Keratinocyte (primary cell): ENCODE measurements at regions not wholly inside any gene's neighbourhood (a gene's known extent, or its start where the extent isn't known, plus 50 kb on each side); places are given as distances from the start of the nearest gene placed in this dataset.

ENCODE experiments used
- DNase-seq: peaks from one replicate; pipeline ENCODE4 v3.0.0-alpha.2; 2011; ENCODE audit warnings: low read depth, missing footprints, low spot score
- FAIRE-seq: peaks from 2 replicates; lab custom pipeline; 2011; peaks lifted over from hg19 to GRCh38; lab: Jason Lieb, UNC
- H2AFZ ChIP-seq: 2 replicates; pipeline ENCODE4 v1.6.0; 2012; ENCODE audit warnings: low read length, control low read depth, inconsistent platforms; ENCODE audit not compliant: control insufficient read depth
- H3K27ac ChIP-seq: 2 replicates; pipeline ENCODE4 v1.5.1; 2011; ENCODE audit warnings: low read length; ENCODE audit not compliant: control insufficient read depth, insufficient read depth
- H3K27me3 ChIP-seq: 3 replicates; pipeline ENCODE4 v1.6.0; 2011; ENCODE audit warnings: low read length; ENCODE audit not compliant: control insufficient read depth, insufficient read depth; ENCODE audit errors: extremely low read depth
- H3K36me3 ChIP-seq, 2 experiments: 2 replicates in 1 of 2; 3 replicates in 1 of 2; pipeline ENCODE4 v1.5.1; 2011; ENCODE audit warnings: low read length in 2 of 2, mild to moderate bottlenecking in 1 of 2; ENCODE audit not compliant: control insufficient read depth in 2 of 2, insufficient read depth in 2 of 2; ENCODE audit errors: extremely low read depth in 1 of 2
- H3K4me1 ChIP-seq: 3 replicates; pipeline ENCODE4 v1.5.1; 2011; ENCODE audit warnings: low read length; ENCODE audit not compliant: control insufficient read depth, insufficient read depth; ENCODE audit errors: extremely low read depth
- H3K4me2 ChIP-seq: 3 replicates; pipeline ENCODE4 v1.6.0; 2011; ENCODE audit warnings: low read depth, low read length; ENCODE audit not compliant: control insufficient read depth, insufficient read depth; ENCODE audit errors: extremely low read depth
- H3K4me3 ChIP-seq, 3 experiments: fragments of 200-600 bp in 1 of 3; sonication (generic) in 1 of 3; 2 replicates in 2 of 3; 3 replicates in 1 of 3; pipeline ENCODE4 v1.5.1; 2011 to 2016; ENCODE audit warnings: low read length in 3 of 3, mild to moderate bottlenecking in 3 of 3, control low read depth in 2 of 3, inconsistent platforms in 1 of 3, low read depth in 1 of 3, mixed read lengths in 1 of 3, mixed run types in 1 of 3, moderate library complexity in 1 of 3; ENCODE audit not compliant: control insufficient read depth in 2 of 3, insufficient read depth in 2 of 3; ENCODE audit errors: extremely low read depth in 1 of 3
- H3K79me2 ChIP-seq: 2 replicates; pipeline ENCODE4 v1.6.0; 2012; ENCODE audit warnings: low read length; ENCODE audit not compliant: control insufficient read depth, insufficient read depth
- H3K9ac ChIP-seq: 3 replicates; pipeline ENCODE4 v1.6.0; 2011; ENCODE audit warnings: low read length; ENCODE audit not compliant: control insufficient read depth, insufficient read depth; ENCODE audit errors: extremely low read depth
- H3K9me1 ChIP-seq: 3 replicates; pipeline ENCODE4 v1.6.0; 2011; ENCODE audit warnings: low read length; ENCODE audit not compliant: control insufficient read depth, insufficient read depth; ENCODE audit errors: extremely low read depth
- H3K9me3 ChIP-seq: 2 replicates; pipeline ENCODE4 v1.5.1; 2012; ENCODE audit warnings: low read depth, low read length; ENCODE audit not compliant: control insufficient read depth
- H4K20me1 ChIP-seq: 3 replicates; pipeline ENCODE4 v1.6.0; 2011; ENCODE audit warnings: low read length; ENCODE audit not compliant: control insufficient read depth, insufficient read depth; ENCODE audit errors: extremely low read depth
- EZH2 ChIP-seq: IDR thresholded peaks from one replicate; pipeline ENCODE4 v1.6.1; 2012; ENCODE audit warnings: inconsistent platforms, mild to moderate bottlenecking, low read length, moderate library complexity
- dilution Hi-C: fragments of 300-500 bp; cut with MboI; formaldehyde crosslinking; loops from one replicate; pipeline ENCODE4 v1.7.0; 2020; ENCODE audit warnings: low sequenced_read_pairs; ENCODE audit not compliant: extremely low pct_ligation_motif_present
- TF ChIP-seq, protein P1 (sequence below), 3 experiments: IDR thresholded peaks in 1 of 3; conservative IDR thresholded peaks in 1 of 3; optimal IDR thresholded peaks in 1 of 3; 2 replicates in 2 of 3; 3 replicates in 1 of 3; pipeline versions ENCODE3 to v1.5.1; 2011; ENCODE audit warnings: low read length in 3 of 3, mild to moderate bottlenecking in 3 of 3, moderate library complexity in 2 of 3, control low read depth in 1 of 3, inconsistent platforms in 1 of 3; ENCODE audit not compliant: insufficient read depth in 2 of 3; ENCODE audit errors: extremely low read depth in 1 of 3

GRCh38 chr11:19430346-19430745 lies 189.6 kb upstream of the E2F8 start:
- dilution Hi-C loops: no loop called here
- no peak overlapping the region for H3K4me3 ChIP-seq
- H3K27ac ChIP-seq: no peak overlapping the region
- no peak overlapping the region for H2AFZ ChIP-seq
- no peaks in the 10 kb centered on the region for H3K79me2 ChIP-seq
- H4K20me1 ChIP-seq: no peaks in the 10 kb centered on the region
- TF ChIP-seq, protein P1, sequence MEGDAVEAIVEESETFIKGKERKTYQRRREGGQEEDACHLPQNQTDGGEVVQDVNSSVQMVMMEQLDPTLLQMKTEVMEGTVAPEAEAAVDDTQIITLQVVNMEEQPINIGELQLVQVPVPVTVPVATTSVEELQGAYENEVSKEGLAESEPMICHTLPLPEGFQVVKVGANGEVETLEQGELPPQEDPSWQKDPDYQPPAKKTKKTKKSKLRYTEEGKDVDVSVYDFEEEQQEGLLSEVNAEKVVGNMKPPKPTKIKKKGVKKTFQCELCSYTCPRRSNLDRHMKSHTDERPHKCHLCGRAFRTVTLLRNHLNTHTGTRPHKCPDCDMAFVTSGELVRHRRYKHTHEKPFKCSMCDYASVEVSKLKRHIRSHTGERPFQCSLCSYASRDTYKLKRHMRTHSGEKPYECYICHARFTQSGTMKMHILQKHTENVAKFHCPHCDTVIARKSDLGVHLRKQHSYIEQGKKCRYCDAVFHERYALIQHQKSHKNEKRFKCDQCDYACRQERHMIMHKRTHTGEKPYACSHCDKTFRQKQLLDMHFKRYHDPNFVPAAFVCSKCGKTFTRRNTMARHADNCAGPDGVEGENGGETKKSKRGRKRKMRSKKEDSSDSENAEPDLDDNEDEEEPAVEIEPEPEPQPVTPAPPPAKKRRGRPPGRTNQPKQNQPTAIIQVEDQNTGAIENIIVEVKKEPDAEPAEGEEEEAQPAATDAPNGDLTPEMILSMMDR (optimal IDR thresholded peaks at IDR 0.05 in 1 of 3, IDR thresholded peaks at IDR 0.05 in 1 of 3, conservative IDR thresholded peaks at IDR 0.05 in 1 of 3; ENCODE audit: extremely low read depth in 1 of 3, insufficient read depth in 2 of 3, low read length in 3 of 3): no peak
- no peak for TF ChIP-seq EZH2
- no peak overlapping the region for H3K9ac ChIP-seq
- H3K27me3 ChIP-seq: peaks cover 4% of the 10 kb centered on the region
- H3K9me3 ChIP-seq: no peaks in the 10 kb centered on the region
- no peak for FAIRE-seq
- no peak for DNase-seq
- peaks cover 5% of the 10 kb centered on the region for H3K4me1 ChIP-seq
- no peaks in the 10 kb centered on the region for H3K9me1 ChIP-seq
- no peaks in the 10 kb centered on the region for H3K36me3 ChIP-seq
- H3K4me2 ChIP-seq: no peak overlapping the region

DNA sequence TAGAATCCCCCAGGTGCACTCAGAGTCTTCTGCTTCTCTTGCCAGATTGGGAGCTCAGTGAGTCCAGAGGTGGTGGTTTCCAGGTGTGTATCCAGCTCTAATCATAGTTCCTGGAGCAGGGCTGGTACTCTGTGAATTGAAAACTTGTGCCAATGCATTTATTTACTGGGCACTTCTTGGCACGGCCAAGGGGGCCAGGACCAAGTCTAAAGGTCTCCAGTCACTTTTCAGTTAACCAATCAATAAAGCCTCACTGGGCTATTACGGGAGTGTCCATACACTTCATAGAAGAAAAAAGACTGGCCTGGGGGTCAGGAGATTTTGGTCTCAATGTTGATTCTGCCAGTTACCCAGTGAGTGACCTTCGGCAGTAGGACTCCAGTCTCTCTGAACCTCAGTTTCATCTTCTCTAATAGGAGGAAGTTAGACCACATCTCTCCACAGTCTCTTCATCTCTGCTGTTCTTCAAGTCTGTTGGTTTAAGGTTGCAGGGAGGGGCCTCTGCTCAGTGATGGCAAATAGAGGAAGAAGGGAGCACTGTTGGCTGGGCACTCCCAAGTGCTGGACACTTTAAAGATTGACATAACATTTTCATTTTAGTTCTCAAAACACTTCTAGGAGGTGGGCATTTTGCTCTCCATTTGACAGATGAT lies 188.5 kb upstream of the E2F8 start:
- Histone ChIP-seq H3K4me3 (no peak overlapping the region), H3K9ac (no peak overlapping the region), H3K79me2 (no peaks in the 10 kb centered on the region), H3K9me1 (no peaks in the 10 kb centered on the region), H3K4me1 (peaks cover 5% of the 10 kb centered on the region), H3K27me3 (peaks cover 4% of the 10 kb centered on the region), H3K4me2 (no peak overlapping the region), H3K9me3 (no peaks in the 10 kb centered on the region), H4K20me1 (no peaks in the 10 kb centered on the region), H3K36me3 (no peaks in the 10 kb centered on the region), H2AFZ (no peak overlapping the region), H3K27ac (no peak overlapping the region)
- dilution Hi-C loops: no loop called here
- FAIRE-seq (no peak), DNase-seq (no peak)
- no peak for TF ChIP-seq EZH2
- TF ChIP-seq, protein P1 (optimal IDR thresholded peaks at IDR 0.05 in 1 of 3, IDR thresholded peaks at IDR 0.05 in 1 of 3, conservative IDR thresholded peaks at IDR 0.05 in 1 of 3; ENCODE audit: extremely low read depth in 1 of 3, insufficient read depth in 2 of 3, low read length in 3 of 3): no peak
